A549 (cell line): ENCODE measurements at regions not wholly inside any gene's neighbourhood (a gene's known extent, or its start where the extent isn't known, plus 50 kb on each side); places are given as distances from the start of the nearest gene placed in this dataset.

ENCODE experiments used
- CEBPB ChIP-seq, 2 experiments: fragments of >200 bp in 1 of 2; sonication (Bioruptor Twin) in 1 of 2; formaldehyde crosslinking in 1 of 2; IDR thresholded peaks; 2 replicates each; pipeline ENCODE4 v1.6.1; 2012 to 2016
- CHD4 ChIP-seq: fragments of 200-600 bp; sonication (generic); IDR thresholded peaks from 2 replicates; pipeline ENCODE4 v1.6.1; 2016; ENCODE audit warnings: antibody characterized with exemption, mild to moderate bottlenecking, borderline replicate concordance
- KDM1A ChIP-seq: fragments of 200-600 bp; sonication (generic); IDR thresholded peaks from 2 replicates; pipeline ENCODE4 v1.6.1; 2016; ENCODE audit warnings: low read depth, mild to moderate bottlenecking
- POLR2A ChIP-seq: IDR thresholded peaks from 2 replicates; pipeline ENCODE4 v1.6.1; 2012; ENCODE audit warnings: mild to moderate bottlenecking, low read length
- RARB ChIP-seq: fragments of 250-450 bp; sonication (Bioruptor Pico); IDR thresholded peaks from 2 replicates; pipeline ENCODE4 v1.8.0; 2021; ENCODE audit warnings: mild to moderate bottlenecking, moderate library complexity
- RFX5 ChIP-seq: fragments of 450-650 bp; IDR thresholded peaks from 2 replicates; pipeline ENCODE4 v1.7.1; 2014; ENCODE audit warnings: antibody characterized with exemption, mild to moderate bottlenecking, moderate library complexity
- SREBF2 ChIP-seq: fragments of 450-650 bp; IDR thresholded peaks from 2 replicates; pipeline ENCODE4 v1.6.1; 2014; ENCODE audit warnings: mild to moderate bottlenecking, moderate library complexity
- TF ChIP-seq, protein P1 (sequence below): fragments of >200 bp; sonication (Bioruptor Twin); formaldehyde crosslinking; IDR thresholded peaks from 3 replicates; pipeline ENCODE4 v1.5.1; 2016
- TF ChIP-seq, protein P2 (sequence below): fragments of 200-600 bp; sonication (generic); IDR thresholded peaks from 2 replicates; pipeline ENCODE4 v1.6.1; 2016; ENCODE audit warnings: antibody characterized with exemption, mild to moderate bottlenecking, moderate library complexity

DNA sequence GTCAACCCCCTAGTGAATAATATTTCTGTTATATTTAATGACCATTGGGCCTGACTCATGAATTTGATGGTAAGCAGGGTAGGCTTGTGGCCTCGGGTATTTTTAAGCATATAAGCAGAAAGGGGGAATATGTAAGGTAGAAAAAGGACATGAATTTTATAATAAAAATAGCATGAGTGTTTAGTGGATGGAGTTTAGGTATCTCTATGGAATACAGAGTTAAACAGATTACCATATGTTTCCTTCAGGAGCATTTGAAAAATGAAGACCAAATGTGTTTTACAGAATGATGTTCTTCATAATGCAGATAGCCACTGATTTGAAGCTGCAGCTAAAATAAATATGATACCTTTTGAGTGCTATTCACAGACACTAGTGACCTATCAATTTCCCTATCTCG lies 191.7 kb upstream of the TSHZ2 start:
- TF ChIP-seq POLR2A (no peak), CHD4 (no peak), RFX5 (no peak), CEBPB (IDR thresholded peaks at IDR 0.05) (no peak), SREBF2 (no peak), KDM1A (no peak), RARB (CRISPR knock-in tag) (no peak)
- TF ChIP-seq, protein P1, sequence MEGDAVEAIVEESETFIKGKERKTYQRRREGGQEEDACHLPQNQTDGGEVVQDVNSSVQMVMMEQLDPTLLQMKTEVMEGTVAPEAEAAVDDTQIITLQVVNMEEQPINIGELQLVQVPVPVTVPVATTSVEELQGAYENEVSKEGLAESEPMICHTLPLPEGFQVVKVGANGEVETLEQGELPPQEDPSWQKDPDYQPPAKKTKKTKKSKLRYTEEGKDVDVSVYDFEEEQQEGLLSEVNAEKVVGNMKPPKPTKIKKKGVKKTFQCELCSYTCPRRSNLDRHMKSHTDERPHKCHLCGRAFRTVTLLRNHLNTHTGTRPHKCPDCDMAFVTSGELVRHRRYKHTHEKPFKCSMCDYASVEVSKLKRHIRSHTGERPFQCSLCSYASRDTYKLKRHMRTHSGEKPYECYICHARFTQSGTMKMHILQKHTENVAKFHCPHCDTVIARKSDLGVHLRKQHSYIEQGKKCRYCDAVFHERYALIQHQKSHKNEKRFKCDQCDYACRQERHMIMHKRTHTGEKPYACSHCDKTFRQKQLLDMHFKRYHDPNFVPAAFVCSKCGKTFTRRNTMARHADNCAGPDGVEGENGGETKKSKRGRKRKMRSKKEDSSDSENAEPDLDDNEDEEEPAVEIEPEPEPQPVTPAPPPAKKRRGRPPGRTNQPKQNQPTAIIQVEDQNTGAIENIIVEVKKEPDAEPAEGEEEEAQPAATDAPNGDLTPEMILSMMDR = no peak
- TF ChIP-seq, protein P2, sequence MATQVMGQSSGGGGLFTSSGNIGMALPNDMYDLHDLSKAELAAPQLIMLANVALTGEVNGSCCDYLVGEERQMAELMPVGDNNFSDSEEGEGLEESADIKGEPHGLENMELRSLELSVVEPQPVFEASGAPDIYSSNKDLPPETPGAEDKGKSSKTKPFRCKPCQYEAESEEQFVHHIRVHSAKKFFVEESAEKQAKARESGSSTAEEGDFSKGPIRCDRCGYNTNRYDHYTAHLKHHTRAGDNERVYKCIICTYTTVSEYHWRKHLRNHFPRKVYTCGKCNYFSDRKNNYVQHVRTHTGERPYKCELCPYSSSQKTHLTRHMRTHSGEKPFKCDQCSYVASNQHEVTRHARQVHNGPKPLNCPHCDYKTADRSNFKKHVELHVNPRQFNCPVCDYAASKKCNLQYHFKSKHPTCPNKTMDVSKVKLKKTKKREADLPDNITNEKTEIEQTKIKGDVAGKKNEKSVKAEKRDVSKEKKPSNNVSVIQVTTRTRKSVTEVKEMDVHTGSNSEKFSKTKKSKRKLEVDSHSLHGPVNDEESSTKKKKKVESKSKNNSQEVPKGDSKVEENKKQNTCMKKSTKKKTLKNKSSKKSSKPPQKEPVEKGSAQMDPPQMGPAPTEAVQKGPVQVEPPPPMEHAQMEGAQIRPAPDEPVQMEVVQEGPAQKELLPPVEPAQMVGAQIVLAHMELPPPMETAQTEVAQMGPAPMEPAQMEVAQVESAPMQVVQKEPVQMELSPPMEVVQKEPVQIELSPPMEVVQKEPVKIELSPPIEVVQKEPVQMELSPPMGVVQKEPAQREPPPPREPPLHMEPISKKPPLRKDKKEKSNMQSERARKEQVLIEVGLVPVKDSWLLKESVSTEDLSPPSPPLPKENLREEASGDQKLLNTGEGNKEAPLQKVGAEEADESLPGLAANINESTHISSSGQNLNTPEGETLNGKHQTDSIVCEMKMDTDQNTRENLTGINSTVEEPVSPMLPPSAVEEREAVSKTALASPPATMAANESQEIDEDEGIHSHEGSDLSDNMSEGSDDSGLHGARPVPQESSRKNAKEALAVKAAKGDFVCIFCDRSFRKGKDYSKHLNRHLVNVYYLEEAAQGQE = no peak
